ENCODE measurements at regions not wholly inside any gene's neighbourhood (a gene's known extent, or its start where the extent isn't known, plus 50 kb on each side); places are given as distances from the start of the nearest gene placed in this dataset.

- DNase-seq (no peak), ATAC-seq (no peak)
- no peaks in the 10 kb centered on the region for H3K27me3 ChIP-seq
- H3K36me3 ChIP-seq = no peaks in the 10 kb centered on the region
- H3K4me3 ChIP-seq = no peak overlapping the region
- no peaks in the 10 kb centered on the region for H3K9me3 ChIP-seq
- no peak overlapping the region for H3K27ac ChIP-seq
- H3K4me1 ChIP-seq = no peaks in the 10 kb centered on the region
- TF ChIP-seq CTCF (IDR thresholded peaks at IDR 0.05) (no peak), POLR2A (IDR thresholded peaks at IDR 0.05) (no peak)
- 25% methylated on average over 1 of the region's 1 CpG for WGBS (ENCODE audit: insufficient coverage, low coverage, low lambda C conversion rate, missing lambda C conversion rate)
- intact Hi-C loops (cut with DNase I) = no loop called here
Observed at GRCh38 chr6:23170049-23170448, 600.7 kb downstream of the HDGFL1 start.

- Histone ChIP-seq H3K27ac (no peak overlapping the region), H3K4me1 (no peaks in the 10 kb centered on the region), H3K36me3 (no peaks in the 10 kb centered on the region), H3K4me3 (no peak overlapping the region), H3K9me3 (no peaks in the 10 kb centered on the region), H3K27me3 (no peaks in the 10 kb centered on the region)
- ATAC-seq (peak in 1 of 4 donors; percentile 50), DNase-seq (no peak)
- WGBS (ENCODE audit: insufficient coverage, low coverage, low lambda C conversion rate, missing lambda C conversion rate) = 18% methylated on average over 3 of the region's 3 CpGs
- intact Hi-C loops (cut with DNase I) = no loop called here
- TF ChIP-seq CTCF (IDR thresholded peaks at IDR 0.05) (no peak), POLR2A (IDR thresholded peaks at IDR 0.05) (no peak)
Observed at GRCh38 chr6:23173234-23173633, 603.9 kb downstream of the HDGFL1 start.

GRCh38 chr6:23174781-23175361 is 605.5 kb downstream of the HDGFL1 start:
- no peak for ATAC-seq
- TF ChIP-seq POLR2A (IDR thresholded peaks at IDR 0.05) (no peak), CTCF (IDR thresholded peaks at IDR 0.05) (no peak)
- H3K27me3 ChIP-seq = no peaks in the 10 kb centered on the region
- no peaks in the 10 kb centered on the region for H3K9me3 ChIP-seq
- H3K4me1 ChIP-seq = no peaks in the 10 kb centered on the region
- no peak overlapping the region for H3K27ac ChIP-seq
- DNase-seq = no peak
- no peak overlapping the region for H3K4me3 ChIP-seq
- H3K36me3 ChIP-seq = no peaks in the 10 kb centered on the region
- intact Hi-C loops (cut with DNase I) = no loop called here
- 71% methylated on average over 7 of the region's 7 CpGs for WGBS (ENCODE audit: insufficient coverage, low coverage, low lambda C conversion rate, missing lambda C conversion rate)

- Histone ChIP-seq H3K27ac (no peak overlapping the region), H3K9me3 (no peaks in the 10 kb centered on the region), H3K27me3 (no peaks in the 10 kb centered on the region), H3K36me3 (no peaks in the 10 kb centered on the region), H3K4me1 (no peaks in the 10 kb centered on the region), H3K4me3 (no peak overlapping the region)
- WGBS (ENCODE audit: insufficient coverage, low coverage, low lambda C conversion rate, missing lambda C conversion rate) = 49% methylated on average over 2 of the region's 2 CpGs
- DNase-seq (no peak), ATAC-seq (no peak)
- intact Hi-C loops (cut with DNase I) = no loop called here
- TF ChIP-seq CTCF (IDR thresholded peaks at IDR 0.05) (no peak), POLR2A (IDR thresholded peaks at IDR 0.05) (no peak)
Observed at GRCh38 chr6:23175391-23175790, 606.0 kb downstream of the HDGFL1 start.

- Histone ChIP-seq H3K27ac (no peak overlapping the region), H3K4me1 (no peaks in the 10 kb centered on the region), H3K9me3 (no peaks in the 10 kb centered on the region), H3K27me3 (no peaks in the 10 kb centered on the region), H3K4me3 (no peak overlapping the region), H3K36me3 (no peaks in the 10 kb centered on the region)
- intact Hi-C loops (cut with DNase I) = no loop called here
- DNase-seq (no peak), ATAC-seq (no peak)
- TF ChIP-seq POLR2A (IDR thresholded peaks at IDR 0.05) = no peak
- no peak for TF ChIP-seq CTCF (IDR thresholded peaks at IDR 0.05)
- 74% methylated on average over 8 of the region's 8 CpGs for WGBS (ENCODE audit: insufficient coverage, low coverage, low lambda C conversion rate, missing lambda C conversion rate)
Observed at GRCh38 chr6:23176471-23176870, 607.1 kb downstream of the HDGFL1 start.

Measured in right lobe of liver (tissue), 6 donors.